Stimulated activated CD8-positive, alpha-beta memory T cell treated with anti-CD3 and anti-CD28 coated beads, Interleukin-7, amount 100 ng/mL, for 24 hours (primary cell): ENCODE measurements at regions not wholly inside any gene's neighbourhood (a gene's known extent, or its start where the extent isn't known, plus 50 kb on each side); places are given as distances from the start of the nearest gene placed in this dataset.
A peak's percentile ranks its signal among the peaks of the same experiment; 100 is the strongest.

Experiments used
- DNase-seq: peaks from one replicate; pipeline ENCODE4 v3.0.0-alpha.2; 2020; ENCODE audit warnings: low read depth

- no peak for DNase-seq
These were observed 157.9 kb downstream of the ARL4C start for GRCh38 chr2:234339011-234339410.

GRCh38 chr2:234335661-234336228, 161.1 kb downstream of the ARL4C start:
- peak; percentile 5 for DNase-seq

GRCh38 chr2:234334756-234335155, 162.1 kb downstream of the ARL4C start:
- DNase-seq: no peak

- DNase-seq: no peak
These were observed 162.7 kb downstream of the ARL4C start for GRCh38 chr2:234334151-234334550.

- no peak for DNase-seq
These were observed 163.4 kb downstream of the ARL4C start for GRCh38 chr2:234333168-234334130.

- DNase-seq: no peak
These were observed 164.9 kb downstream of the ARL4C start for GRCh38 chr2:234331966-234332365.

GRCh38 chr2:234331566-234331965, 165.3 kb downstream of the ARL4C start:
- DNase-seq: no peak

GRCh38 chr2:234330902-234331301, 166.0 kb downstream of the ARL4C start:
- no peak for DNase-seq

GRCh38 chr2:234329202-234329960, 167.5 kb downstream of the ARL4C start:
- DNase-seq: no peak

GRCh38 chr2:234328444-234328990, 168.4 kb downstream of the ARL4C start:
- DNase-seq: no peak

GRCh38 chr2:234326694-234327093, 170.2 kb downstream of the ARL4C start:
- no peak for DNase-seq

- DNase-seq: no peak
These were observed 172.8 kb downstream of the ARL4C start for GRCh38 chr2:234324116-234324515.

- DNase-seq: no peak
These were observed 174.0 kb downstream of the ARL4C start for GRCh38 chr2:234322766-234323465.

- no peak for DNase-seq
These were observed 176.8 kb downstream of the ARL4C start for GRCh38 chr2:234320066-234320465.

GRCh38 chr2:234318361-234318760, 178.5 kb downstream of the ARL4C start:
- DNase-seq: no peak

- no peak for DNase-seq
These were observed 183.3 kb downstream of the ARL4C start for GRCh38 chr2:234313558-234313957.

GRCh38 chr2:234310166-234310565, 186.7 kb downstream of the ARL4C start:
- DNase-seq: no peak

GRCh38 chr2:234309431-234309830, 187.4 kb downstream of the ARL4C start:
- DNase-seq: no peak

- no peak for DNase-seq
These were observed 188.1 kb downstream of the ARL4C start for GRCh38 chr2:234308813-234309195.

GRCh38 chr2:234308073-234308812, 188.6 kb downstream of the ARL4C start:
- DNase-seq: no peak

- DNase-seq: no peak
These were observed 189.4 kb downstream of the ARL4C start for GRCh38 chr2:234307322-234307961.
